CD14-positive monocyte (primary cell): ENCODE measurements at regions not wholly inside any gene's neighbourhood (a gene's known extent, or its start where the extent isn't known, plus 50 kb on each side); places are given as distances from the start of the nearest gene placed in this dataset.

Experiments used
- DNase-seq, 3 donors: peaks; one replicate each; pipeline ENCODE4 v3.0.0-alpha.2; 2011 to 2022
- H2AFZ ChIP-seq: 2 replicates; pipeline ENCODE4 v1.6.0; 2012; ENCODE audit warnings: mild to moderate bottlenecking, low read depth, low read length, inconsistent platforms; ENCODE audit not compliant: insufficient read depth, poor library complexity, severe bottlenecking
- H3K27ac ChIP-seq, 2 donors: 1 replicate in 1 of 2; 2 replicates in 1 of 2; pipeline ENCODE4 v1.5.1; 2012 to 2013; ENCODE audit warnings: low read length in 2 of 2, control low read depth in 1 of 2, inconsistent platforms in 1 of 2, low read depth in 1 of 2, mild to moderate bottlenecking in 1 of 2
- H3K27me3 ChIP-seq, 2 donors: one replicate each; pipeline versions ENCODE4 v1.6.0 to v1.6.1; 2011 to 2013; ENCODE audit warnings: low read length in 2 of 2; ENCODE audit not compliant: control insufficient read depth in 2 of 2, insufficient read depth in 2 of 2
- H3K36me3 ChIP-seq, 2 donors: replicated peaks in 1 of 2; 1 replicate in 1 of 2; 2 replicates in 1 of 2; pipeline versions ENCODE4 v1.5.1 to v1.6.1; 2012 to 2013; ENCODE audit warnings: low read length in 2 of 2, control low read depth in 1 of 2, inconsistent platforms in 1 of 2, mild to moderate bottlenecking in 1 of 2; ENCODE audit not compliant: insufficient read depth in 2 of 2, control insufficient read depth in 1 of 2
- H3K4me1 ChIP-seq, 2 donors: 1 replicate in 1 of 2; 2 replicates in 1 of 2; pipeline versions ENCODE4 v1.5.1 to v1.6.1; 2012 to 2013; ENCODE audit warnings: low read length in 2 of 2, control low read depth in 1 of 2, inconsistent platforms in 1 of 2, mild to moderate bottlenecking in 1 of 2, moderate library complexity in 1 of 2; ENCODE audit not compliant: insufficient read depth in 2 of 2, control insufficient read depth in 1 of 2
- H3K4me2 ChIP-seq: replicated peaks from 2 replicates; pipeline ENCODE3; 2012; ENCODE audit warnings: low read length, moderate library complexity, mild to moderate bottlenecking; ENCODE audit not compliant: poor library complexity, severe bottlenecking; ENCODE audit errors: extremely low read depth
- H3K4me3 ChIP-seq, 3 experiments: fragments of 200-600 bp in 1 of 3; sonication (generic) in 1 of 3; replicated peaks in 1 of 3; 1 replicate in 2 of 3; 2 replicates in 1 of 3; pipeline ENCODE4 v1.5.1; 2011 to 2013; ENCODE audit warnings: low read length in 3 of 3, mild to moderate bottlenecking in 3 of 3, control low read depth in 2 of 3, low read depth in 2 of 3, inconsistent platforms in 1 of 3, moderate library complexity in 1 of 3
- H3K79me2 ChIP-seq: 2 replicates; pipeline ENCODE4 v1.6.0; 2012; ENCODE audit warnings: mild to moderate bottlenecking, control low read depth, inconsistent platforms, low read length, moderate library complexity; ENCODE audit not compliant: insufficient read depth
- H3K9ac ChIP-seq: 2 replicates; pipeline ENCODE4 v1.6.0; 2017; ENCODE audit warnings: low read length, mild to moderate bottlenecking; ENCODE audit not compliant: insufficient read depth, poor library complexity, severe bottlenecking
- H3K9me3 ChIP-seq, 2 donors: replicated peaks in 1 of 2; 1 replicate in 1 of 2; 2 replicates in 1 of 2; pipeline versions ENCODE4 v1.5.1 to v1.6.1; 2012 to 2013; ENCODE audit warnings: low read length in 2 of 2, control low read depth in 1 of 2; ENCODE audit not compliant: control insufficient read depth in 1 of 2, insufficient read depth in 1 of 2
- H4K20me1 ChIP-seq: 2 replicates; pipeline ENCODE4 v1.6.0; 2012; ENCODE audit warnings: mild to moderate bottlenecking, low read length, control low read depth, moderate library complexity; ENCODE audit not compliant: insufficient read depth
- H3K27ac Mint-ChIP-seq, 7 donors: one replicate each; pipeline ENCODE4 v1.8.0; 2020; ENCODE audit warnings: mild to moderate bottlenecking in 7 of 7, mixed read lengths in 7 of 7, moderate library complexity in 6 of 7, inconsistent platforms in 2 of 7
- H3K27me3 Mint-ChIP-seq, 3 donors: one replicate each; pipeline ENCODE4 v1.8.0; 2021 to 2022; ENCODE audit warnings: low read depth in 3 of 3, mild to moderate bottlenecking in 3 of 3, mixed read lengths in 3 of 3, moderate library complexity in 3 of 3, inconsistent platforms in 1 of 3
- H3K36me3 Mint-ChIP-seq, 2 donors: one replicate each; pipeline ENCODE4 v1.8.0; 2020; ENCODE audit warnings: mixed read lengths in 2 of 2, inconsistent platforms in 1 of 2, mild to moderate bottlenecking in 1 of 2
- H3K4me1 Mint-ChIP-seq: one replicate; pipeline ENCODE4 v1.8.0; 2020; ENCODE audit warnings: mild to moderate bottlenecking, mixed read lengths
- H3K4me3 Mint-ChIP-seq, 2 donors: one replicate each; pipeline ENCODE4 v1.8.0; 2020; ENCODE audit warnings: mild to moderate bottlenecking in 2 of 2, mixed read lengths in 2 of 2, moderate library complexity in 1 of 2
- H3K9me3 Mint-ChIP-seq, 7 donors: one replicate each; pipeline ENCODE4 v1.8.0; 2020 to 2022; ENCODE audit warnings: mixed read lengths in 7 of 7, mild to moderate bottlenecking in 6 of 7, moderate library complexity in 6 of 7, inconsistent platforms in 2 of 7
- CTCF ChIP-seq: fragments of 200-600 bp; IDR thresholded peaks from one replicate; pipeline ENCODE4 v1.8.0; 2022; ENCODE audit warnings: antibody characterized with exemption, mild to moderate bottlenecking
- WGBS: methylation state at CpG from one replicate; pipeline ENCODE4 v1.1.5; 2013; ENCODE audit warnings: missing lambda C conversion rate; ENCODE audit not compliant: insufficient coverage; 5-methylcytosine and 5-hydroxymethylcytosine counted together
- intact Hi-C, 2 donors: fragments of 100-400 bp; cut with micrococcal nuclease; formaldehyde crosslinking; loops; one replicate each; pipeline versions ENCODE4 v1.15.0 to v1.15.1; 2023

- H3K36me3 Mint-ChIP-seq: no peaks in the 10 kb centered on the region
- no peaks in the 10 kb centered on the region for H3K27me3 Mint-ChIP-seq
- H3K9me3 Mint-ChIP-seq: no peaks in the 10 kb centered on the region
- H3K4me3 Mint-ChIP-seq: no peak overlapping the region
- peak overlapping the region; percentile 35 for H2AFZ ChIP-seq
- no peak for TF ChIP-seq CTCF
- no peaks in the 10 kb centered on the region for H3K36me3 ChIP-seq
- H3K27ac ChIP-seq: peak overlapping the region; percentile 50 to 77
- H4K20me1 ChIP-seq: no peaks in the 10 kb centered on the region
- peak overlapping the region in 1 of 3 experiments; percentile 8 for H3K4me3 ChIP-seq
- H3K9me3 ChIP-seq: no peaks in the 10 kb centered on the region
- peak overlapping the region; percentile 40 for H3K4me2 ChIP-seq
- peaks cover 37% of the 10 kb centered on the region for H3K4me1 Mint-ChIP-seq
- H3K27me3 ChIP-seq: no peaks in the 10 kb centered on the region
- no peak overlapping the region for H3K9ac ChIP-seq
- 60% methylated on average over 1 of the region's 1 CpG for WGBS
- peaks cover 90 to 96% of the 10 kb centered on the region in 2 donors for H3K4me1 ChIP-seq
- intact Hi-C loops: loop anchor here in 1 of 2 donors (10.0 kb wide), 1 partner anchor 52 kb away; no protein-coding TSS in a partner anchor
- DNase-seq: peak; percentile 23 to 37 (median 32)
- H3K27ac Mint-ChIP-seq: no peak overlapping the region
- H3K79me2 ChIP-seq: peaks cover 7% of the 10 kb centered on the region
Measured at GRCh38 chr2:48253301-48253700, 61.2 kb upstream of the FOXN2 start.

- no peak for DNase-seq
- H4K20me1 ChIP-seq: no peaks in the 10 kb centered on the region
- no peaks in the 10 kb centered on the region for H3K36me3 Mint-ChIP-seq
- no peak overlapping the region for H3K9ac ChIP-seq
- no peaks in the 10 kb centered on the region for H3K27me3 Mint-ChIP-seq
- H3K27ac Mint-ChIP-seq: no peak overlapping the region
- WGBS: no CpG with 5 or more reads among the region's 1 CpG
- H3K27ac ChIP-seq: peak overlapping the region in 1 of 2 donors; percentile 77
- intact Hi-C loops: loop anchor here in 1 of 2 donors (10.0 kb wide), 1 partner anchor 50 kb away; no protein-coding TSS in a partner anchor
- H3K4me1 ChIP-seq: peaks cover 87 to 96% of the 10 kb centered on the region in 2 donors
- no peaks in the 10 kb centered on the region for H3K27me3 ChIP-seq
- H3K9me3 Mint-ChIP-seq: no peaks in the 10 kb centered on the region
- H3K4me3 ChIP-seq: no peak overlapping the region
- H3K4me3 Mint-ChIP-seq: no peak overlapping the region
- H3K9me3 ChIP-seq: no peaks in the 10 kb centered on the region
- H2AFZ ChIP-seq: no peak overlapping the region
- no peak for TF ChIP-seq CTCF
- peaks cover 7% of the 10 kb centered on the region for H3K79me2 ChIP-seq
- peaks cover 37% of the 10 kb centered on the region for H3K4me1 Mint-ChIP-seq
- H3K36me3 ChIP-seq: no peaks in the 10 kb centered on the region
- H3K4me2 ChIP-seq: peak overlapping the region; percentile 1
Measured at GRCh38 chr2:48254839-48255238, 59.6 kb upstream of the FOXN2 start.
